GM21390 (cell line): ENCODE measurements at regions not wholly inside any gene's neighbourhood (a gene's known extent, or its start where the extent isn't known, plus 50 kb on each side); places are given as distances from the start of the nearest gene placed in this dataset.
"Not testable (repeated sequence)": the region's sequence is repeated elsewhere in the genome, so short reads cannot be mapped to it uniquely, and the experiment has no call there.

Source experiments
- ATAC-seq: cut with Tn5 transposase; IDR thresholded peaks from one replicate; pipeline ENCODE4 v1.9.1; 2021; ENCODE audit not compliant: unreplicated experiment

- ATAC-seq, result no peak
Measured at GRCh38 chr3:164007765-164008164, 1070.5 kb downstream of the SI start.

- no peak for ATAC-seq
Measured at GRCh38 chr3:164004205-164004604, 1074.1 kb downstream of the SI start.

GRCh38 chr3:164003016-164003415 is 1075.3 kb downstream of the SI start:
- ATAC-seq, result not testable (repeated sequence)

GRCh38 chr3:163983940-163984339 is 1094.4 kb downstream of the SI start:
- ATAC-seq, result no peak

GRCh38 chr3:163971861-163972260 is 1106.4 kb downstream of the SI start:
- no peak for ATAC-seq

- ATAC-seq, result no peak
Measured at GRCh38 chr3:163957072-163957471, 1121.2 kb downstream of the SI start.

- ATAC-seq, result no peak
Measured at GRCh38 chr3:163953526-163953925, 1124.8 kb downstream of the SI start.

- no peak for ATAC-seq
Measured at GRCh38 chr3:163952499-163952898, 1125.8 kb downstream of the SI start.

- no peak for ATAC-seq
Measured at GRCh38 chr3:163951397-163951987, 1126.8 kb downstream of the SI start.

- ATAC-seq, result no peak
Measured at GRCh38 chr3:163946785-163947184, 1131.5 kb downstream of the SI start.

GRCh38 chr3:163943664-163944063 is 1134.6 kb downstream of the SI start:
- ATAC-seq, result no peak

- ATAC-seq, result no peak
Measured at GRCh38 chr3:163939926-163940325, 1138.4 kb downstream of the SI start.

- ATAC-seq, result no peak
Measured at GRCh38 chr3:163936543-163936942, 1141.8 kb downstream of the SI start.

- ATAC-seq, result no peak
Measured at GRCh38 chr3:163935411-163935810, 1142.9 kb downstream of the SI start.

- ATAC-seq, result no peak
Measured at GRCh38 chr3:163929069-163929652, 1149.1 kb downstream of the SI start.

GRCh38 chr3:163927521-163927920 is 1150.8 kb downstream of the SI start:
- ATAC-seq, result no peak

GRCh38 chr3:163924600-163924999 is 1153.7 kb downstream of the SI start:
- no peak for ATAC-seq

GRCh38 chr3:163919154-163919553 is 1159.1 kb downstream of the SI start:
- ATAC-seq, result no peak

- ATAC-seq, result no peak
Measured at GRCh38 chr3:163916596-163917560, 1161.4 kb downstream of the SI start.

- no peak for ATAC-seq
Measured at GRCh38 chr3:163915280-163915679, 1163.0 kb downstream of the SI start.

- ATAC-seq, result no peak
Measured at GRCh38 chr3:163914567-163914966, 1163.7 kb downstream of the SI start.

- no peak for ATAC-seq
Measured at GRCh38 chr3:163891771-163892170, 1186.5 kb downstream of the SI start.
